SW 1271 (cell line): ENCODE measurements at regions not wholly inside any gene's neighbourhood (a gene's known extent, or its start where the extent isn't known, plus 50 kb on each side); places are given as distances from the start of the nearest gene placed in this dataset.

ENCODE experiments used
- DNase-seq, 2 experiments: peaks; one replicate each; lab custom pipeline; 2025; lab: John Stamatoyannopoulos, UW

- DNase-seq = no peak
Observed at GRCh38 chr11:111194860-111195568, 50.5 kb upstream of the POU2AF2 start.

- no peak for DNase-seq
Observed at GRCh38 chr11:111193924-111194490, 51.5 kb upstream of the POU2AF2 start.

- no peak for DNase-seq
Observed at GRCh38 chr11:111189466-111189865, 56.1 kb upstream of the POU2AF2 start.

GRCh38 chr11:111186308-111186915, 59.1 kb upstream of the POU2AF2 start:
- DNase-seq = no peak

GRCh38 chr11:111185266-111185665, 60.3 kb upstream of the POU2AF2 start:
- DNase-seq = no peak

GRCh38 chr11:111183706-111184105, 61.8 kb upstream of the POU2AF2 start:
- no peak for DNase-seq

GRCh38 chr11:111179184-111179910, 66.2 kb upstream of the POU2AF2 start:
- no peak for DNase-seq

GRCh38 chr11:111177037-111177871, 68.3 kb upstream of the POU2AF2 start:
- no peak for DNase-seq

- DNase-seq = no peak
Observed at GRCh38 chr11:111176603-111177002, 68.9 kb upstream of the POU2AF2 start.

- DNase-seq = no peak
Observed at GRCh38 chr11:111173221-111173620, 72.3 kb upstream of the POU2AF2 start.

- no peak for DNase-seq
Observed at GRCh38 chr11:111172321-111172862, 73.1 kb upstream of the POU2AF2 start.

- no peak for DNase-seq
Observed at GRCh38 chr11:111170761-111171379, 74.7 kb upstream of the POU2AF2 start.

- no peak for DNase-seq
Observed at GRCh38 chr11:111169367-111169766, 76.2 kb upstream of the POU2AF2 start.

GRCh38 chr11:111168871-111169270, 76.7 kb upstream of the POU2AF2 start:
- DNase-seq = no peak

GRCh38 chr11:111167666-111168065, 77.9 kb upstream of the POU2AF2 start:
- no peak for DNase-seq

- DNase-seq = no peak
Observed at GRCh38 chr11:111166598-111166997, 78.9 kb upstream of the POU2AF2 start.

- no peak for DNase-seq
Observed at GRCh38 chr11:111162305-111162704, 83.2 kb upstream of the POU2AF2 start.

- DNase-seq = no peak
Observed at GRCh38 chr11:111157571-111157970, 88.0 kb upstream of the POU2AF2 start.

- no peak for DNase-seq
Observed at GRCh38 chr11:111155021-111155420, 90.5 kb upstream of the POU2AF2 start.

- DNase-seq = no peak
Observed at GRCh38 chr11:111153194-111153593, 92.3 kb upstream of the POU2AF2 start.

- DNase-seq = no peak
Observed at GRCh38 chr11:111148953-111149352, 96.6 kb upstream of the POU2AF2 start.
